Fibroblast of the aortic adventitia (primary cell): ENCODE measurements at regions not wholly inside any gene's neighbourhood (a gene's known extent, or its start where the extent isn't known, plus 50 kb on each side); places are given as distances from the start of the nearest gene placed in this dataset.
A peak's percentile ranks its signal among the peaks of the same experiment; 100 is the strongest.

Experiments used
- DNase-seq: peaks from one replicate; pipeline ENCODE4 v3.0.0-alpha.2; 2010; ENCODE audit warnings: low read depth
- H3K4me3 ChIP-seq: 2 replicates; pipeline ENCODE4 v1.5.1; 2011; ENCODE audit warnings: low read depth, mild to moderate bottlenecking, control low read depth, low read length, moderate library complexity
- TF ChIP-seq, protein P1 (sequence below): IDR thresholded peaks from 2 replicates; pipeline ENCODE4 v1.5.1; 2011; ENCODE audit warnings: mild to moderate bottlenecking, low read length, control low read depth, inconsistent platforms; ENCODE audit not compliant: insufficient read depth

GRCh38 chr5:98694902-98695301, 78.6 kb upstream of the RGMB start:
- no peak for DNase-seq
- TF ChIP-seq, protein P1, sequence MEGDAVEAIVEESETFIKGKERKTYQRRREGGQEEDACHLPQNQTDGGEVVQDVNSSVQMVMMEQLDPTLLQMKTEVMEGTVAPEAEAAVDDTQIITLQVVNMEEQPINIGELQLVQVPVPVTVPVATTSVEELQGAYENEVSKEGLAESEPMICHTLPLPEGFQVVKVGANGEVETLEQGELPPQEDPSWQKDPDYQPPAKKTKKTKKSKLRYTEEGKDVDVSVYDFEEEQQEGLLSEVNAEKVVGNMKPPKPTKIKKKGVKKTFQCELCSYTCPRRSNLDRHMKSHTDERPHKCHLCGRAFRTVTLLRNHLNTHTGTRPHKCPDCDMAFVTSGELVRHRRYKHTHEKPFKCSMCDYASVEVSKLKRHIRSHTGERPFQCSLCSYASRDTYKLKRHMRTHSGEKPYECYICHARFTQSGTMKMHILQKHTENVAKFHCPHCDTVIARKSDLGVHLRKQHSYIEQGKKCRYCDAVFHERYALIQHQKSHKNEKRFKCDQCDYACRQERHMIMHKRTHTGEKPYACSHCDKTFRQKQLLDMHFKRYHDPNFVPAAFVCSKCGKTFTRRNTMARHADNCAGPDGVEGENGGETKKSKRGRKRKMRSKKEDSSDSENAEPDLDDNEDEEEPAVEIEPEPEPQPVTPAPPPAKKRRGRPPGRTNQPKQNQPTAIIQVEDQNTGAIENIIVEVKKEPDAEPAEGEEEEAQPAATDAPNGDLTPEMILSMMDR: no peak
- H3K4me3 ChIP-seq: no peak overlapping the region

- H3K4me3 ChIP-seq: no peak overlapping the region
- TF ChIP-seq, protein P1: no peak
- peak; percentile 72 for DNase-seq
These were observed 75.1 kb upstream of the RGMB start for GRCh38 chr5:98698359-98698758.

- H3K4me3 ChIP-seq: no peak overlapping the region
- TF ChIP-seq, protein P1: no peak
- DNase-seq: no peak
These were observed 72.7 kb upstream of the RGMB start for GRCh38 chr5:98700730-98701129.

GRCh38 chr5:98705841-98706240, 67.6 kb upstream of the RGMB start:
- TF ChIP-seq, protein P1: no peak
- peak; percentile 29 for DNase-seq
- H3K4me3 ChIP-seq: no peak overlapping the region

DNA sequence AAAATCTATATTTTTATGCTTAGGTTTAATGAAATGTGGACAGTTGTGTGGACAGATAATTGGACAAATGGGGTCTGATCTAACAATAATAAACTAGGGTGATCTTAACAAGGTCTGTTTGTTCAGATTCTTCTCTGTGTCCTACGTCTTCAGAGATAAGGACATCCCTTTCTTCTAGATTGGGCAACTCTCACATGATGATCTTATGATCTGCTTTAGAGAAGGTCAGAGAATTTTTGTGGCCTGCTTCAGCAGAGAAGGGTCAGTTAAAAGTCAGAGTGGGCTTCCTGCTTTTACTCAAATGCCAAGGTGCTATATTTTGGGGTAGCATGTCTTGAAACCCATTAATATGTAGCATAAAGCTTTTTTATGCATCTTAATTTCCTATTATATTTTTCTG, 63.8 kb upstream of the RGMB start:
- no peak overlapping the region for H3K4me3 ChIP-seq
- TF ChIP-seq, protein P1: no peak
- no peak for DNase-seq

DNA sequence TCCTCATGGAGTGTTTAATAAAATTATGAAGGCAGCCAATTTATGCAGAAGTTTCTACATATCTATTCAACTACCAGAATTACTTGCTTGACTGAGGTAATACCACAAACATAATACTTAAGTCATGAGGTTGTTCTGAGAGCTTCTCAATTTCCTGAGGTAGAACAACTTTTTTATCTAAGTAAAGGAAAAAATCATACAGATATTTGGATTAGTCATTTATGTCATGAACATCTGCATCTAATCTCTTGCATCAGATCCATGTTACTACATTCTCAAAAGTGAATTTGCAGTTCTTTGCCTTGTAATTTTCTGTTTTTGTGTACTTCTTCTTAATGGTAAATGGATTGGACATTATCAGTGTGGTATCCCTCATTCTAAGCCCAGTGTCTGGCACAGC, 60.4 kb upstream of the RGMB start:
- TF ChIP-seq, protein P1: no peak
- no peak overlapping the region for H3K4me3 ChIP-seq
- peak; percentile 82 for DNase-seq

GRCh38 chr5:98713856-98714255, 59.6 kb upstream of the RGMB start:
- DNase-seq: no peak
- TF ChIP-seq, protein P1: no peak
- H3K4me3 ChIP-seq: no peak overlapping the region
